Liver (tissue), 8 donors: ENCODE measurements at regions not wholly inside any gene's neighbourhood (a gene's known extent, or its start where the extent isn't known, plus 50 kb on each side); places are given as distances from the start of the nearest gene placed in this dataset.

Experiments used
- DNase-seq: peaks from one replicate; pipeline ENCODE4 v3.0.0-alpha.2; 2017; ENCODE audit warnings: low spot score
- H3K27ac ChIP-seq, 2 donors: one replicate each; pipeline ENCODE4 v1.7.0; 2013; ENCODE audit warnings: inconsistent platforms in 2 of 2, low read length in 2 of 2, control low read depth in 1 of 2, low read depth in 1 of 2, mild to moderate bottlenecking in 1 of 2
- H3K27me3 ChIP-seq, 4 donors: one replicate each; pipeline versions ENCODE4 v1.6.1 to v1.7.0; 2013; ENCODE audit warnings: low read length in 3 of 4, inconsistent platforms in 1 of 4, mild to moderate bottlenecking in 1 of 4, moderate library complexity in 1 of 4; ENCODE audit not compliant: control insufficient read depth in 4 of 4, insufficient read depth in 4 of 4
- H3K36me3 ChIP-seq, 4 donors: one replicate each; pipeline versions ENCODE4 v1.6.1 to v1.7.0; 2013; ENCODE audit warnings: low read length in 3 of 4, mild to moderate bottlenecking in 3 of 4, low read depth in 1 of 4, moderate library complexity in 1 of 4; ENCODE audit not compliant: control insufficient read depth in 4 of 4, insufficient read depth in 3 of 4
- H3K4me1 ChIP-seq, 4 donors: one replicate each; pipeline versions ENCODE4 v1.6.1 to v1.7.0; 2013; ENCODE audit warnings: low read length in 3 of 4, mild to moderate bottlenecking in 3 of 4, moderate library complexity in 1 of 4; ENCODE audit not compliant: control insufficient read depth in 4 of 4, insufficient read depth in 4 of 4
- H3K4me3 ChIP-seq, 3 donors: one replicate each; pipeline versions ENCODE4 v1.6.1 to v1.7.0; 2013; ENCODE audit warnings: low read length in 3 of 3, control low read depth in 1 of 3, low read depth in 1 of 3, mild to moderate bottlenecking in 1 of 3
- H3K9ac ChIP-seq, 2 donors: one replicate each; pipeline ENCODE4 v1.7.0; 2013; ENCODE audit warnings: low read length in 2 of 2, mild to moderate bottlenecking in 2 of 2, moderate library complexity in 2 of 2, control low read depth in 1 of 2, low read depth in 1 of 2
- H3K9me3 ChIP-seq, 4 donors: one replicate each; pipeline versions ENCODE4 v1.6.1 to v1.7.0; 2013; ENCODE audit warnings: low read length in 3 of 4; ENCODE audit not compliant: control insufficient read depth in 4 of 4
- CTCF ChIP-seq: fragments of 150-350 bp; IDR thresholded peaks from 2 replicates; pipeline ENCODE4 v1.5.1; 2017; ENCODE audit warnings: improper control_type of control experiment, low read depth, low read length; ENCODE audit not compliant: missing input control
- EGR1 ChIP-seq, 2 donors: IDR thresholded peaks; 2 replicates each; pipeline ENCODE4 v1.6.1; 2016 to 2018; ENCODE audit warnings: antibody characterized with exemption in 2 of 2, low read depth in 2 of 2
- FOXA2 ChIP-seq: IDR thresholded peaks from 2 replicates; pipeline ENCODE4 v1.6.1; 2016; ENCODE audit warnings: antibody characterized with exemption
- GABPA ChIP-seq, 2 donors: IDR thresholded peaks in 1 of 2; conservative IDR thresholded peaks in 1 of 2; 2 replicates each; pipeline ENCODE4 v1.6.1; 2016; ENCODE audit warnings: antibody characterized with exemption in 2 of 2, mild to moderate bottlenecking in 1 of 2, moderate library complexity in 1 of 2
- HNF4A ChIP-seq, 2 donors: conservative IDR thresholded peaks; 2 replicates each; pipeline ENCODE4 v1.6.1; 2016; ENCODE audit warnings: antibody characterized with exemption in 2 of 2, mild to moderate bottlenecking in 2 of 2
- JUND ChIP-seq, 2 donors: IDR thresholded peaks; 2 replicates each; pipeline ENCODE4 v1.6.1; 2016; ENCODE audit warnings: antibody characterized with exemption in 2 of 2
- RAD21 ChIP-seq, 2 donors: IDR thresholded peaks; 2 replicates each; pipeline ENCODE4 v1.6.1; 2016; ENCODE audit warnings: antibody characterized with exemption in 2 of 2, mild to moderate bottlenecking in 2 of 2
- RXRA ChIP-seq, 2 donors: IDR thresholded peaks; 2 replicates each; pipeline ENCODE4 v1.6.1; 2017 to 2018; ENCODE audit warnings: antibody characterized with exemption in 2 of 2, mild to moderate bottlenecking in 1 of 2
- SP1 ChIP-seq: IDR thresholded peaks from 2 replicates; pipeline ENCODE4 v1.6.1; 2018; ENCODE audit warnings: antibody characterized with exemption, mild to moderate bottlenecking
- TAF1 ChIP-seq: conservative IDR thresholded peaks from 2 replicates; pipeline ENCODE4 v1.6.1; 2016; ENCODE audit warnings: antibody characterized with exemption, mild to moderate bottlenecking
- YY1 ChIP-seq: IDR thresholded peaks from 2 replicates; pipeline ENCODE4 v1.6.1; 2016; ENCODE audit warnings: antibody characterized with exemption, mild to moderate bottlenecking
- ZBTB33 ChIP-seq: IDR thresholded peaks from 2 replicates; pipeline ENCODE4 v1.6.1; 2016; ENCODE audit warnings: antibody characterized with exemption
- WGBS: extraction: QIAGEN DNeasy Blood & Tissue Kit; methylation state at CpG from one replicate; pipeline ENCODE4 v1.1.7; 2013; 5-methylcytosine and 5-hydroxymethylcytosine counted together
- TF ChIP-seq, protein P1 (sequence below): IDR thresholded peaks from 2 replicates; pipeline ENCODE4 v1.6.1; 2016; ENCODE audit warnings: antibody characterized with exemption
- donor health status: healthy.
- donor health status: healthy.
- donor health status: healthy.
- donor health status: healthy.
- donor health status: healthy.

DNA sequence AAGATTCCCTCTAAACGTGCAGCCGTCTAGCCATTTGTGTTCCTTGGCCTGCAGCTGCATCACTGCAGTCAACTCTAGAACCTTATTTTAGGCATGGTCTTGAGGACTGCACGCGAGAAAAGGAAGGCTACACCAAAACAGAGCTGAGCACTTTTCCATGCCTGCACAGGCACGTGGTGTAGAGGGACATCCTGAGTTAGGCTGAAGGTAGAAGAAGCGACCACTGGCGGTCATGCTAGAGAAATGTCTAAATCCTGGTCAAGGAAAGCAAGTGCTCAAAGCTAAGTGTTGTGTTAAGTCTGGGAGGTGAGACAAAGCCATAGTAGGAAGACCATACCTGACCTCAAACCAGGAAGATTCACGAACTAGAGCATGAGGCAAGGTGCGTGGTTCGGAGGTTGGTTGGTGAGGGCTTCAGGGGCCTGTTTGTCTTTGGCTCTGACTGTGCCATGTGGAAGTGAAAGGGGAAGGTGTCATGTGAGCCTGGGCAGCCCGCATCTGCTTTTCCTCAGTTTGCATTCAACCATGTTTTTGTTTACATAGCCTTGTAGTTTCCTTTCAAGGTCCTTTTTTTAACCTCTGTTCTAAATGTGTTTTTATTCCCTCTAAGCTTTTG, 203.8 kb downstream of the AASDH start:
- DNase-seq: no peak
- Histone ChIP-seq H3K36me3 (no peaks in the 10 kb centered on the region), H3K4me3 (no peak overlapping the region), H3K9me3 (no peaks in the 10 kb centered on the region), H3K9ac (no peak overlapping the region), H3K27me3 (peaks cover 0 to 2% (median 0%) of the 10 kb centered on the region in 4 donors), H3K4me1 (no peaks in the 10 kb centered on the region), H3K27ac (no peak overlapping the region)
- no peak for TF ChIP-seq YY1
- no peak for TF ChIP-seq ZBTB33
- no peak for TF ChIP-seq RXRA (IDR thresholded peaks at IDR 0.05)
- no peak for TF ChIP-seq RAD21 (IDR thresholded peaks at IDR 0.05)
- TF ChIP-seq EGR1 (IDR thresholded peaks at IDR 0.05; ENCODE audit: low read depth in 2 of 2): no peak
- no peak for TF ChIP-seq GABPA (IDR thresholded peaks at IDR 0.05 in 1 of 2, conservative IDR thresholded peaks at IDR 0.05 in 1 of 2)
- no peak for TF ChIP-seq SP1
- TF ChIP-seq JUND (IDR thresholded peaks at IDR 0.05): no peak
- TF ChIP-seq, protein P1, sequence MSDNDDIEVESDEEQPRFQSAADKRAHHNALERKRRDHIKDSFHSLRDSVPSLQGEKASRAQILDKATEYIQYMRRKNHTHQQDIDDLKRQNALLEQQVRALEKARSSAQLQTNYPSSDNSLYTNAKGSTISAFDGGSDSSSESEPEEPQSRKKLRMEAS: no peak
- no peak for TF ChIP-seq FOXA2
- no peak for TF ChIP-seq TAF1
- 88% methylated on average over 11 of the region's 11 CpGs for WGBS

DNA sequence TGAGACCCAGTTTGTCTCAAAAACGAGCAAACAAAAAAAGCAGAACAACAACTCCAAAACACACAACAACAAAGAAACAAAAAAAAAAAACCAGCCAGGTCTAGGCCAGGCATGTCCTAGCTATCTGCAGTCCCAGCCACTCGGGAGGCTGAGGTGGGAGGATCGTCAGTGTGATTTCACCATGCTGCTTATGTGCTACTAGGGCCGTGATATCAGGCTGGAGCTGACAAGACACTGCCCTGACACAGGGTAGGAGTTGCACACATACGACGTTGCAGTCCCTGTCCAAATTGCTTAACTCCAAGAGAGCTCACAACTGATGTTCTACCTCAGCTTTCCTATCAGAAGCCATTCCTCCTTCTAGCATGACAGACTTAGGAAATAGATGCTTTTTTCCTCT, 204.9 kb downstream of the AASDH start:
- WGBS: 81% methylated on average over 6 of the region's 6 CpGs
- TF ChIP-seq YY1: no peak
- TF ChIP-seq CTCF: no peak
- no peak for TF ChIP-seq EGR1 (IDR thresholded peaks at IDR 0.05; ENCODE audit: low read depth in 2 of 2)
- no peak for TF ChIP-seq HNF4A (conservative IDR thresholded peaks at IDR 0.05)
- no peak for TF ChIP-seq TAF1
- Histone ChIP-seq H3K36me3 (no peaks in the 10 kb centered on the region), H3K4me3 (no peak overlapping the region), H3K27me3 (peaks cover 0 to 2% (median 0%) of the 10 kb centered on the region in 4 donors), H3K9me3 (no peaks in the 10 kb centered on the region), H3K27ac (no peak overlapping the region), H3K9ac (no peak overlapping the region), H3K4me1 (no peaks in the 10 kb centered on the region)
- no peak for DNase-seq
